ENCODE measurements at regions not wholly inside any gene's neighbourhood (a gene's known extent, or its start where the extent isn't known, plus 50 kb on each side); places are given as distances from the start of the nearest gene placed in this dataset.

DNA sequence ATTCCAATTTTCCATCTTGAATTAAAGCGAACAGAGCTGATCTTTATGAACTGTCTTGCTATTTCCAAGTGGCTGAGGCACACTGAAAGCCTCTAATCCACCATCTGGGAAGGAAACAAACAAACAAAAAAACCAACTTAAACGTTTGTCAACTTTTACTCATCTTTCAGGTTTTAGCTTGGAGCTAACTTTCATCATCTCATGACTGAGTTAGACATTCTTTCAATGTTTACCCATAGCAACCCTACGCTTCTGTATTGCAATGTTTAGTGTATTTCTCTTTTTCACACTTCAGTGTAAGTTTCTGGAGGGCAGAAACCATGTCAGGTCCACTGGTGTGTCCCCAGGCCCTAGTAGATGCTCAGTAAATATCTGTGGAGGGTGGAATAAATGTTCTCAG, 343.8 kb downstream of the GBA3 start:
- CTCF ChIA-PET: no interaction called here
- H3K27ac ChIP-seq: no peak overlapping the region
- DNase-seq (ENCODE audit: low spot score): no peak
- TF ChIP-seq, protein P1, sequence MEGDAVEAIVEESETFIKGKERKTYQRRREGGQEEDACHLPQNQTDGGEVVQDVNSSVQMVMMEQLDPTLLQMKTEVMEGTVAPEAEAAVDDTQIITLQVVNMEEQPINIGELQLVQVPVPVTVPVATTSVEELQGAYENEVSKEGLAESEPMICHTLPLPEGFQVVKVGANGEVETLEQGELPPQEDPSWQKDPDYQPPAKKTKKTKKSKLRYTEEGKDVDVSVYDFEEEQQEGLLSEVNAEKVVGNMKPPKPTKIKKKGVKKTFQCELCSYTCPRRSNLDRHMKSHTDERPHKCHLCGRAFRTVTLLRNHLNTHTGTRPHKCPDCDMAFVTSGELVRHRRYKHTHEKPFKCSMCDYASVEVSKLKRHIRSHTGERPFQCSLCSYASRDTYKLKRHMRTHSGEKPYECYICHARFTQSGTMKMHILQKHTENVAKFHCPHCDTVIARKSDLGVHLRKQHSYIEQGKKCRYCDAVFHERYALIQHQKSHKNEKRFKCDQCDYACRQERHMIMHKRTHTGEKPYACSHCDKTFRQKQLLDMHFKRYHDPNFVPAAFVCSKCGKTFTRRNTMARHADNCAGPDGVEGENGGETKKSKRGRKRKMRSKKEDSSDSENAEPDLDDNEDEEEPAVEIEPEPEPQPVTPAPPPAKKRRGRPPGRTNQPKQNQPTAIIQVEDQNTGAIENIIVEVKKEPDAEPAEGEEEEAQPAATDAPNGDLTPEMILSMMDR (conservative IDR thresholded peaks at IDR 0.05; ENCODE audit: low read depth): no peak
- POLR2A ChIA-PET (ENCODE audit: low non-redundant PET): no interaction called here

DNA sequence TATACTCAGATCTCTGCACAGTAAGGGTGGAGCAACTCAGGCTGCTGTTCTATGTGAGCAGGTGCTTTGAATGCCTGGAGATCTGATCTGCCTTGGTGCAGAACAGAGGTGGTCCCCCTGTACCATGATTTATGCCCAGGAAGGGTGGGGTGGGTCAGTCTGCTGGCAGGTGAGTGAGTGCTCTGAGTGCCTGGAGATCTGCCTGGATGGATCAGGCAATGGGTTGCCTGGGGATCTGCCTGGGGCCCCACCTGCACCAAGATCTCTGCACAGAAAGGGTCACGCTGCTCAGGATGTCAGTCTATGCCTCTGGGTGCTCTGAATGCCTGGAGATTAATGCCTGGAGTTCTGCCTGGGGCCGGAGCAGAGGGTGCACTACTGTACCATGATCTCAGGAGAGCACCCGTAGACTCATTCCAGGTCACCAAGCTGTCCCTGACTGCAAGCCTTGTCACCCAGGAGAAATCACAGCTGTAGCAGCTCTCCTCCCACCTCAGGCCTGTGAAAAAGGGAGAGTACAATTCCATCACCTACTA, 342.9 kb downstream of the GBA3 start:
- ChIA-PET CTCF (no interaction called here), POLR2A (ENCODE audit: low non-redundant PET) (no interaction called here)
- no peak for DNase-seq (ENCODE audit: low spot score)
- TF ChIP-seq, protein P1 (conservative IDR thresholded peaks at IDR 0.05; ENCODE audit: low read depth): no peak
- no peak overlapping the region for H3K27ac ChIP-seq

DNA sequence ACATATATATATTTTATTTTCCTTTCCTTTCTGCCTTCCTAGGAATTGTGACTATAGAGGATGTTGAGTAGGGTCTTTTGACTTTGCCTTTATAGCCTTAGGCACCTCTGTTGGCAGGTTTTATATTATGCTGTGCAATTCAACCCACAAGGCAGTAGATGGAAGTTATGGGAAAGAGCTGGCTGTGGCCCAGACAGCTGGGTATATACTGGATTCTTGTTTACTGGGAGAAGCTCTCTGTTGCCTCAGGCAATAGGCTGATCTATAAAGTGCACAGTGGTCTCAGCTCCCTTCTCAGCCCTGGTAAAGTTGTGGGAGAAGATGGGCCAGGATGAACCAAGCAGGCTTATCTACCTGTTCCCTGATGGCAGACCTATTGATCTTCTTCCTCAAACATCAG, 342.0 kb downstream of the GBA3 start:
- ChIA-PET CTCF (interaction anchor here (0.6 kb wide), 1 partner anchor 1535 kb away, joined by 5 read pairs; no protein-coding TSS in a partner anchor), POLR2A (ENCODE audit: low non-redundant PET) (no interaction called here)
- TF ChIP-seq, protein P1 (conservative IDR thresholded peaks at IDR 0.05; ENCODE audit: low read depth): no peak
- DNase-seq (ENCODE audit: low spot score): no peak
- H3K27ac ChIP-seq: no peak overlapping the region

DNA sequence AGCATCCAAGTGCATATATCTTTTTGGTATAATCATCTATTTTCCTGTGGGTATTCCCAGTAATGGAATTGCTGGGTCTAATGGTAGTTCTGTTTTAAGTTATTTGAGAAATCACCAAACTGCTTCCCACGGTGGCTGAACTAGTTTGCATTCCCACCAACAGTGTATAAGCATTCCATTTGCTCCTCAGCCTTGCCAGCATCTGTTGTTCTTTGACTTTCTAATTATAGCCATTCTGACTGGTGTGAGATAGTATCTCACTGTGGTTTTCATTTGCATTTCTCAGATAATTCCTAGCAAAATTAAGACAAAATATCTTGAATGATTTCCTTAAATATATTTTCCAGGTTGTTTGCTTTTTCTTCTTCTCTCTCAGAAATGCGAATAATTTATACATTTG, 341.1 kb downstream of the GBA3 start:
- ChIA-PET CTCF (interaction anchor here (0.6 kb wide), 1 partner anchor 1536 kb away, joined by 5 read pairs; no protein-coding TSS in a partner anchor), POLR2A (ENCODE audit: low non-redundant PET) (no interaction called here)
- TF ChIP-seq, protein P1 (conservative IDR thresholded peaks at IDR 0.05; ENCODE audit: low read depth): no peak
- DNase-seq (ENCODE audit: low spot score): no peak
- H3K27ac ChIP-seq: no peak overlapping the region

DNA sequence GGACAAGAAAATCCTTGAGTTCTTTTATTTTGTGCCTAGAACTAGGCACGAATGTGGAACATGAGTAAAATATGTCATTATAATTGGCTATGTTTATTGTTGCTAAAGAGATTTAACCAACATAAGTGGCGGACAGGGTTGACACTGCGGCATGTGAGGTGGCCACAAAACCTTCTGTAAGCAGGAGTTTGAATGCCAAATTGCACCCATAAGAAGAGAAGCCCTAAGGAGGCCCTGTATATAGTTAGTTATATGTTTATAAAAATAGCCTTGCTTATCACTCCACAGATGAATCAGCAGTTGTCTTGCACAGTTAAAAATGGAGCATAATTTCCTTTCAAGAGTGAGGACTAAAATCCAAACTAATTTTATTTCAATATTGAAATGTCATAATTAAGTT, 336.1 kb downstream of the GBA3 start:
- DNase-seq (ENCODE audit: low spot score): no peak
- H3K27ac ChIP-seq: no peak overlapping the region
- ChIA-PET POLR2A (ENCODE audit: low non-redundant PET) (no interaction called here), CTCF (no interaction called here)
- TF ChIP-seq, protein P1 (conservative IDR thresholded peaks at IDR 0.05; ENCODE audit: low read depth): no peak

DNA sequence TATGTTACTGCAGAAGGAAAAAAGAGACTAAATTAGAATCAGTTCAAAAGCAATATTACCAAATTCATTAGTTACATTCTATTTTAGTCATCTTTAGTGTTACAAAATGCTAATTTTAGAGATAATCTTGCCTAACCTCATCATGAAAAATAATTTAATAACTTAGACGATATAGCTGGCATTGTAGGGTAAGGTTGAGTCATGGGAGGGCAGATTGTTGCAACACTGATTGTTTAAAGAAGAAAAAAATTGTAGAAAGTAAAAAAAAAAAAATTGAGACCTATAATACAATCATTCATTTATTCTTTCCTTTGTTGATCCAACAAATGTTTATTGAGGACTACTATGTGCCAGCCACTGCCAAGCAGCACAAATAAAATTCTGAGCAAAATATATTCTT, 330.9 kb downstream of the GBA3 start:
- CTCF ChIA-PET: no interaction called here
- POLR2A ChIA-PET (ENCODE audit: low non-redundant PET): no interaction called here

More for the DNA sequence above, 330.9 kb downstream of the GBA3 start:
- DNase-seq (ENCODE audit: low spot score): no peak
- no peak overlapping the region for H3K27ac ChIP-seq
- TF ChIP-seq, protein P1 (conservative IDR thresholded peaks at IDR 0.05; ENCODE audit: low read depth): no peak

Measured in RWPE1 (cell line).